ENCODE measurements at regions not wholly inside any gene's neighbourhood (a gene's known extent, or its start where the extent isn't known, plus 50 kb on each side); places are given as distances from the start of the nearest gene placed in this dataset.

DNA sequence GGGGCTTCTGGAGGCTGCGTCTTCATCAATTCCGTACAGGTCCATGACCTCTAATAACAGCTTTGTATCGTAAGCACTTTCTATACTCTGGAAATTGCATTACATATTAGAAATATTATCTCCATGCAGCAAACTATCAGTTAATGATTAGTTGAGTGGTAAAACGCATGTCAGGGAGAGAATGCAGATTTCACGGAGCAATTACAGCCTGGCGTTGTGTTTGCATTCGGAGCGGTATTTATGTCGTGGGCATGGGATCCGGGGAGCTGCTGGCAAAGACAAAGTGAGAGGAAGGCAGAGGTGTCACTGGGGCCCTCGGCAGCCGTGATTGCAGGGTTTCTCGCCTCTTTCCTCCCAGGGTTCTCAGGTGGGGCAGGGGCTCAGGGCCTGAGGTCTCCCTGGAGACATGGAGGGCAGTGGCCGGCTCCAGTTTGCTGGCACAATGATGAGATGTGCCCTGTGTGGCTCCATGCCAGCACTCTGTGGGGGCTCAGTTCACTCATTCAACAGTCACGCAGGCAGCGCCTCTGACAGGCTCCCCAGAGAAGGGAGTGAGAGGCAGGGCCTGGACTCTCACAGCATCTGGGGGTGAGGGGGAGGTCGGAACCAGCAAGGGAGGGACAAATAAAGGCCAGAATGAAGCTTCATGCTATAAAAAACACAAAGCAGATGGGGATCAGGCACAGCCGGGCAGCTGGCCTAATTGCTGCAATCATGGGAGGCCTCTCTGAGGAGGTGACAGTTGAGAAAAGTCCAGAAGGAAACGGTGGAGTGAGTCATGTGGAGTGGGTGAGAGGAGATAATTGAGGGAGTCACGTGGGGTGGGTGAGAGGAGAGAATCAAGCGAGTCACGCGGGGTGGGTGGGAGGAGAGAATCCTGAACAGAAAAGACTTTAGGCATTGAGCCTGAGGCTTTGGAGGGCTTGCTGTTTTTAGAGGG is 1002.7 kb downstream of the BRD1 start:
- TF ChIP-seq, protein P1, sequence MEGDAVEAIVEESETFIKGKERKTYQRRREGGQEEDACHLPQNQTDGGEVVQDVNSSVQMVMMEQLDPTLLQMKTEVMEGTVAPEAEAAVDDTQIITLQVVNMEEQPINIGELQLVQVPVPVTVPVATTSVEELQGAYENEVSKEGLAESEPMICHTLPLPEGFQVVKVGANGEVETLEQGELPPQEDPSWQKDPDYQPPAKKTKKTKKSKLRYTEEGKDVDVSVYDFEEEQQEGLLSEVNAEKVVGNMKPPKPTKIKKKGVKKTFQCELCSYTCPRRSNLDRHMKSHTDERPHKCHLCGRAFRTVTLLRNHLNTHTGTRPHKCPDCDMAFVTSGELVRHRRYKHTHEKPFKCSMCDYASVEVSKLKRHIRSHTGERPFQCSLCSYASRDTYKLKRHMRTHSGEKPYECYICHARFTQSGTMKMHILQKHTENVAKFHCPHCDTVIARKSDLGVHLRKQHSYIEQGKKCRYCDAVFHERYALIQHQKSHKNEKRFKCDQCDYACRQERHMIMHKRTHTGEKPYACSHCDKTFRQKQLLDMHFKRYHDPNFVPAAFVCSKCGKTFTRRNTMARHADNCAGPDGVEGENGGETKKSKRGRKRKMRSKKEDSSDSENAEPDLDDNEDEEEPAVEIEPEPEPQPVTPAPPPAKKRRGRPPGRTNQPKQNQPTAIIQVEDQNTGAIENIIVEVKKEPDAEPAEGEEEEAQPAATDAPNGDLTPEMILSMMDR (IDR thresholded peaks at IDR 0.05) = no peak
- TF ChIP-seq EP300 (IDR thresholded peaks at IDR 0.05) = no peak

All from tibial nerve (tissue), 4 donors.